Inflammatory macrophage (primary cell): ENCODE measurements at regions not wholly inside any gene's neighbourhood (a gene's known extent, or its start where the extent isn't known, plus 50 kb on each side); places are given as distances from the start of the nearest gene placed in this dataset.

Source experiments
- DNase-seq, 2 donors: peaks; one replicate each; pipeline ENCODE4 v3.0.0-alpha.2; 2020 to 2022

DNA sequence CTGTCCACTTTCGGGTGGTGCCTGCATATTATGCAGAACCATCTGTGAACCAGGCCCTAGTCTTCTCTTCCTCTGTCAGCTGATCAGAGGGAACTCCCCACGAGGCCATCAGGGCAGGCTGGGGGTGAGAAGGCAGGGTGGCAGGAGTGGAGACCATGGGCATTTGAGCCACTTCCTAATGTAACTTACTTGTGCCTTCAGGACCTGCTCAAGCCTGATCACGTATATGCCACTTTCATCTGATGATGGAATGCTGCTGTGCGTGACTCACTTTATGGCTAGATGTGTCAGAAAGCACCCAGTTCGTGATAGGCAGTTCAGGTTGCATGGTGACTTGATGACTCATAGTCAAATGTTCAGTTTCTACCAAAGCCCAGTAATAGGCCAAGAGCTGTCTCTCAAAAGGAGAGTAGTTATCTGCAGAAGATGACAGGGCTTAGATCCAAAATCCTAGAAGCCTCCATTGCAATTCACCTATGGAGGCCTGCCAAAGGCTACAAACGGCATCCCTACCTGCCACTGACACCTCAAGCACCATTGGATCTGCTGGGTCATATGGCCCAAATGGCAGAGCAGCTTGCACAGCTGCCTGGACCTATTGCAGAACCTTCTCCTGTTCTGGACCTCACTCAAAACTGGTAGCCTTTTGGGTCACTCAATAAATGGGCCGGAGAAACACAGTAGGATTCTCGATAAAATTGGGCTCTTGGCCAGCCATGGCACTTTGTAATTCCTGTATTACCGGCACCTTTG lies 197.7 kb upstream of the PROK2 start:
- peak; percentile 91 to 96 for DNase-seq

DNA sequence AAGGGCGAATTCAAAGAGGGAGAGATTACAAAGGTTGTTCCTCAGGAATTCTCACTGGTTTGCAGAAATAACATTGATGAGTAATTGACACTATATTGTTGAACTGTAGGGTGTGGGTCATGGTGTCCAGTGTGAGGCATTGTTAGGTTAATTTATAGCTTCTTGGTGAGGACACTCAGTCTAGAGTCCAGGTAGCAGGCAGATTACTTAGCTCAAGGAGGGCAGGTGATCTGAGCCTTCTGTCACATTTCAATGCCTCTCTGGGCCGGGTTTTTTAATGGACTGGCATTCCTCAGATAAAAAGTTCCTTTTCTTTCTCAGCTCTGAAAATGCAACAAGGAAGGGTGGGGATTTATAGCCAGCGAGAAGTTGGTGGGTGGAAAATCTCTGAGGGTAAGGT lies 194.2 kb upstream of the PROK2 start:
- no peak for DNase-seq

DNA sequence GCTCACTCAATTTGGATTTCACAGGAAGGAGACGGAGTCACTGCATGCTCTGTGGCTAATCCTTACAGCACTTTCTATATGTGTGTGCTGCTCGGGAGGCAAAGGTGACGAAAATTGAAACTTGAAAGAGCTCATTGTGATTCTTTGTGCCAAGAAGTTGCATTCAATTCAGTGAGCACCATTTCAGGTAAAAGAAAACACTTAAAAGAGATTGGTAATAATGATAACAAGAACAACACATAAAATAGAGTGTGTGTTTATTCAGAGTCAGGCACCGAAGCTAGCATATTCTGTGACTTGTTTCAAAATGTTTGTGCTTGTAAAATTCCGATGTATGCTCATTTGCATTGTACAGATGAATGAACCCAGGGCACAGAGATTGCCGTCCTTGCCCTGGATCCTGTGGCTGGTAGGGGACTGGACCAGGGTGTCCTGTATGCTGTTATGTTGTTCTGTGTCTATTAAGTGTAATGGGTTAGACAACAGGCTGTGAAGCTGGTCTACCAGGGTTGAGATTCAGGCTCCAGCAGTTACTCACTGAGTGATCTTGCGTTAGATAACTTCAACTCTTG lies 193.3 kb upstream of the PROK2 start:
- DNase-seq = no peak

DNA sequence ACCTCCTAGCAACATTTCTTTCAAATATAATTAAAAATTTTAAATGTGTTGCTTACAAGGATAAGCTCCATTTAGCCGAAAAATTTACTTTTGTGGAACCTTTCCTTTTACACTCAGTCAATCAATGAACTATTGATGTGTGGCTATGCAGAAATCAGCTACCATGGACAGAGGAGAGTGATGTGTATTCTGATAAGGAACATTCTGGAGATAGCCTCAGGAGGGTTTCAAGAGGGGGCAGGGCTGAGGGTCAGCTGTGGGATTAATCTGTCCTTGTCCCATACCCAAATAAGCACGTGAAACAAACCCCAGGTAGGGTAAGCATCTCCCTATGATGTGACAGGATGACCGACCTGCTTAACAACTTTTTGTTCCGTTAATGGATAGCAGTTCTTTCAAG lies 192.6 kb upstream of the PROK2 start:
- no peak for DNase-seq

DNA sequence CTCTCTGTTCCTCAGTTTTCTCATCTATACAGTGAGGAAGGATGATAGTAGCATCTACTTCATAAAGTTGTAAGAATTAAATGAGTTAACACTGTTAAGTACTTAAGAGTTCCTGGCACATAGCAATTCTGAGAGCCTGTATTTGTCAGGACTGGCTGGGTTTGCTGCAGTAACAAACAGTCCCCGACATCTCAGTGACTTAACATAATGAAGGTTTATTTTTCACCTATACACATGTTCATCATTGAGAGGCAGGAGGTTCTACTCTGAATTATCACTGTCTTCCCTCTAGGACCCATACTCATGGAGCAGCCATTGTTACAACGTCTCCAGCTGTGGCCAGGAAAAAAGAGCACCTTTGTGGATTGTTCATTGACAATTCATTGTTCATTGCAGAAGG lies 190.6 kb upstream of the PROK2 start:
- no peak for DNase-seq

DNA sequence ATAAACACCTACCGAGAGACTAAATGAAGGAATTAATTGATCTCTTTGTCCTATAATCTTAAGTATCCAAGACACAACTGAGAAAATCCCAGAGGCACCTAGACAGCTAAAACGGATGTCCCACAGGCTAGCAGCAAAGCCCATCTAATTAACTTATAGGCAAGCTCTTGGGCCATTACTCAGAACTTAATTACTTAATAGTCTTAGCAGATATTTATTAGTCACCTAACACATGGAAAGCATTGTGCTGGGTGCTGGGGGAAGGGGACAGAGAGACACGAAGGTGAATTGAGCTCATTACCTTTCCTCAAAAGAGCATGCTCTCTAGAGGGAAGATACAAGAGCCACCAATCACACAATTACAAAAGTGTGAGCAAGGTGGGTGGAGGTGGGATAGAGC lies 189.8 kb upstream of the PROK2 start:
- no peak for DNase-seq

DNA sequence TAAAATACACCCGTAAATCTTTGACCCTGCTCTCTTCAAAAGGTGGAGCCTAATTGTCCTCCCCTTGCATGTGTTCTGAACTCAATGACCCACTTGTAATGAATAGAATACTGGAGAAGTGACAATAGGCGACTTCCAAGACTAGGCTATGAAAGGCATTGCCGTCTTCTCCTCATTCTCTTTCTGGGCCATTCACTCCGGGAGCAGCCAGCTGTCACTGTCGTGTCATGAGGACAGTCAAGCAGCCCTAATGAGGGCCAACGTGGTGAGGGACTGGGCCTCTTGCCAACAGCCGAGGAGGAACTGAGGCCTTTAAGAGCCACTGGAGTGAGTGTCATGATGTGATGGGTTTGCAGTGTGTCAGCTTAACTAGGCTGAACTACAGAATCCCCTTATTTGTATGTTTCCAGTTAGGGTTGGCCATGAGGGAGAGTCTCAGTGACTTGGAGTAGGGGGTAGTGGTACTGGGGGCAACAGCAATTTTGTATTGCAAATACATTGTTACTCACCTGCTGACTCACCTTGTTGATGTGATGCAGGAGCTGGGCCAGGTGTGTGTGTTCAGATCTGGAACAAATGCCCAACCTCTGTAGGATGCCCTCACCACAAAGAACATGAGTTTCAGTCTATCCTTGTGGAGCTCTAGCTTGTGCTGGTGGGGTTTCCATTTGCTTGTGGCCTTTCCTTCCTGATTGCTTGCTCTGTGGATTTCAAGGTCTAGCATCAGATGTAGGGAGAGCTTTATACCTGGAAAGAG lies 188.5 kb upstream of the PROK2 start:
- DNase-seq = peak; percentile 89 to 90

DNA sequence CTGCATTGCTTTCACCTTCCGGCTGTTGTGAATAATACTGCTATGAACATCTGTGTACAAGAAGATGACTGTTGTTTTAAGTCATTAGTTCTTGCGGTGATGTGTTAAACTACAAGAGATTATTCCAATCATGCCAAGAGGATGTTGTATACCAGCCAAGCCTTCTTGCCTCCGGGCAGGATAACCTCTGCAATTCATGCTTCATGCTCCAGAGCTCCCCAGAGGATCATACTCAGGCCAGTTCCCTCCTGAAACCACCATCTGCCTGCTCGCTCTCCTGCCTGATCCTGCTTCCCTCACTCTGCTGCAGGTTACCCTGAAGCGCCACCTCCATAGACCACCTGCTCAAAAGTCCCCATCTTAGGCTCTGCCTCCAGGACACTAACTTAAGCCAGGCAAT lies 187.1 kb upstream of the PROK2 start:
- no peak for DNase-seq

DNA sequence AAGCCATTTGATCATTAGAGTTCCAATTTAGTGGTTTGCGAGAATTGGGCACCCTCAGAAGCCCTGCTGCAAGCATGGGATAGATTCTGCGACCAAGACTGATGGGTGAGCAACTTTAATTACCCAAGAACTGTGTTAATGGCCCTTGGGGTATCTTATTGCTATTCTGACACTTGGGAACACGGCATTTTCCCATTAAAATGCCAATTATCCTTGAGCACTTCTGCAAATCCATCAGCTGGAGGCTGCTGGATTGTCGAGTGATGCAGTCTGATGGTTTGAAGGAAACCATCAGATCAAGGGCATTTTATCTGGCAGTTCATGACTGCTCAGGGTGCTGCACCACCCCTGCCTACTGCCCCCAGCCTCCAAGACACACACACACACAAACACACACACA lies 183.6 kb upstream of the PROK2 start:
- no peak for DNase-seq

DNA sequence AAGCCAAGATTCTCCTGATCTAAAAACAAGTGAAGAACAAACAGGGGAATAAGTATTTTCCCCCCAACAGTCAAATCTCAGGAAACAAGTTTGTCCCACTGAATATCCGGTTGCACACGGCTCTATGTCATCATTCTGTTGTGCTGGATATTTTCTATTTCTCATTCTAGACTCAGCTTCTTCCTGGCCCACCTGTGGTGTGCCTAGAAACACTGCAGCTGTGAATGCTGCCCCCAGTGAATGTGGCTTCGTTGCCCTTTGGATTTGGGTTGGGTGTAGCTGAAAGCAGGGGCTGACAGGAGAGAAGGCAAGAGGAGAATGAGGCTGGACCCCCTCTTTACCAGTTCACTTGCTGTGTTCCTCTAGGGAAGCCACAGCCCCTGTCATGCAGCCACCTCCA lies 181.2 kb upstream of the PROK2 start:
- no peak for DNase-seq

DNA sequence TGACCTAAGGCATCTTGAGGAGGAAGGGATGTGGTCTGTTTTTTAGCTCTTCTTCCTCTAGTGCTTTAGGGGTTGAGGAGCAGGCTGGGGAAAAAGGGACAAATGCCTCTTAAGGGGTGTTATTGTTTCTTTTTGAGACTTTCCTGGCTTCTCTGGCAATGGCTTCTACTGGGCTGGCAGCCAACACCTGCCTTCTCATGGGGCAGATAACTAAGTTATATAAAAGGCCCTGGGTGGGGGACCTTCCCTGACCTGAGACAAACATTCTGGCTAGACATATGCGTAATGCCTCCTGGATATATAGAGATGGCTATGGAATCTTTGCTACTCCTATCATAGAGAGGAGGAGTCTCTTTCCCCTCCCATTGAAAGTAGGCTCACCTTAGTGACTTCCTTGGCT lies 179.2 kb upstream of the PROK2 start:
- no peak for DNase-seq

DNA sequence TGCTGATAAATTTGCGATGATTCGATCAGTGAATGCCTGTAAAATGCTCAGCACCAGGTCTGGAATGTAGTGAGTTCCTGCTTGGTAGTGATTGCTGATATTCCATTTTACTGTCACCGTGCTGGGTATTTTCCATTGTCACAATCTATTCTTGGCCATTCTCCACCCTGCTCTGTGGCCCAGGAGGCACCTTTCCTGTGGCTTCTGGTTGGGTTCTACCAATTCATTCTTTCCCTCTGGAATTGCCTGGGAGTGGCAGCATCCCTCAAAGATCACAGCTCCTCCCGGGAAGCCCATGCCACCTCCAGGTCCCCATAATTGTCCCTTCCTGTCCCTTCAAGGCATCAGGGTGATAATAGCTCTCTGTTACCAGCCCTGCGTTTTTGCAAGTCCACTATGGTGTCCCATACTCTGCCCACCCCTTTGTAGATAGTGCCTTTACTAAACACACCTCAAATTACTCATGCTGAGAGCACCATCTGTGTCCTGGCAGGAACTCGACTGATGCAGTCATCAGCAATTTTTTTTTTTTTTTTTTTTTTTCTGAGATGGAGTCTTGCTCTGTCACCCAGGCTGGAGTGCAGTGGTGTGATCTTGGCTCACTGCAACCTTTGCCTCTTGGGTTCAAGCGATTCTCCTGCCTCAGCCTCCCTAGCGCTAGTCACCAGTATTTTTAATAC lies 177.8 kb upstream of the PROK2 start:
- no peak for DNase-seq

DNA sequence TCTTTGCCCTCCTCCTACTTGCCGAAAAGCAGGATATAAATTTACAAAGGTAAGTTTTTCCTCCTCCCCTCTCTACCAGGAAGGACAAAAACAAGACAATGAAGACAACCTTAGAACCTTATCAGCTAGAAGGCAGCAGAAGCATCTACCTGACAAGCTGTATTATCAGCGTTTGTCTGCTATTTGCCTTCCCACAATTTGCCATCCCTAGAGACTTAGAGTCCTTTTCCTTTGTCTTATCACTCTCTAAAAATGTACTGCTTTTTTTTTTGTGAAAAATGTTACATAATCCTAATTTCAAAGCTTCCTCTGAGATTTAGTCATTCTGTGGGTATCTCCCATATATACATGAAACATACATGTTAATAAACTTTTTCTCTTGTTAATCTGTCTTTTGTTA lies 176.9 kb upstream of the PROK2 start:
- DNase-seq = no peak

DNA sequence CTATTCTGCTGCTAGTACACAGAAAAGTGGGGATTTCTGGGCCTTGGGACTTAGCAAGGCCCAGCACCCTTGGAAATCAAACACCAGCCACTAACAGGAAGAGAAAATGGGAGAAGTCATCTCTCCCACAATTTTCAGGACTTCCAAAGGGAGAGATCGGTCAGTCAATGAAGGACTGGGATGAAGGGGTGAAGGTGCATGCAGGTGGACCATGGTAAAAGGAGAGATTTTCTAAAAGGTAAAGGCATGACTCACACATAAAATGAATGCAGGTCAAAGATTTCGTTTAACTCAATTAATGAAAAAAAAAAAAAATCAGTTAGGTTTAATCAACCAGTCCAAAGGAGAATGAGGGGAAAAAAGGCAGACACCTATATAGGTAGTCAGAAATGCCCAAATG lies 176.4 kb upstream of the PROK2 start:
- no peak for DNase-seq

DNA sequence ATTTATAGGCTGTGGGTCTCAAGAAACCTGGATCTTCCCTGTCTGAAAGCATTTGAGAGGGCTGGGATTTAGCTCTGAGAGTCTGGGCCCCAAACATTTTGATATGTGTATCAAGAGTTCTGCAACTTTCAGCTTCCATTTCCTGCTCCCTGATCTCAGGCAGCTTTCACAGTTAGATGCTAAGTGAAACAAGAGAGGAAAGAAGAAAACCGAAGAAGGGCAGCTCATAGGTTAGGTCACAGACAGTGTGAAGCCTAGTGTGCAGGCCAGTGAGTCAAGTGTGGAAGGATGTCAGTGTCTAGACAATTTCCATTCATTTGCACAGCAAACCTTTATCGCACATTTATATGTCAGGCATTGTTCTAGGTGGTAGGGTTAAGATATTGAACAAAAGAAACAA lies 173.6 kb upstream of the PROK2 start:
- DNase-seq = no peak

DNA sequence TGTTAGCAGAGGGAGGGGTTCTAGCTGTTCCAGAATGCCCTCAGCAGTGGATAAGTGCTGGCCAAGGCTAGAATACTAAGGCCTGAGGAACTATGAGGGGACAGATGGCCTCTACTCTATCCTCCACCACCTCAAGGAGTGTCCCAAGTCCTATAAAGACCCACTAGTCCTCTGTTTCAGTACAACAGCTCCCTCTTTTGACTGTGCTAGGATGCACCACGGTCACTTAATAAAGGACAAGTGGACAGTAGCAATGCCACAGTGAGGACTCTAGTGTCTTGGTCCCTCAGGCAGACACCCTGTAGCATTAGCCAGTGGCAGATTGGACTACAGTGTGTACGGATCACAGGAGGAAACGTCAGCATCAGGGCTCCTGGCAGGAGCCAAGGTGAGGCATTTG lies 171.8 kb upstream of the PROK2 start:
- peak in 1 of 2 donors; percentile 31 for DNase-seq

DNA sequence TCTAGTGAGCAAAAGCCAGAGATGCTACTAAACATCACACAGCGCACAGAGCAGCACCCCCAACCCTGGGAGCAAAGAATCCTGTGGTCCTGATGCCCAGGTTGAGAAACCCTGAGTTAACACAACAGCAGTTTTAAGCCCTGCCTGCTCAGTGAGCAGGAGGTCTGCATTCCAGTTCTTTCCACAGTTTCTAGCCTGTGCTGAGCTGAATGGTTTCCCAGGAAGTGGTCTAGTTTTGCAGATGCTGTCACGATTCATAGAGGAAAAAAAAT lies 171.1 kb upstream of the PROK2 start:
- no peak for DNase-seq

DNA sequence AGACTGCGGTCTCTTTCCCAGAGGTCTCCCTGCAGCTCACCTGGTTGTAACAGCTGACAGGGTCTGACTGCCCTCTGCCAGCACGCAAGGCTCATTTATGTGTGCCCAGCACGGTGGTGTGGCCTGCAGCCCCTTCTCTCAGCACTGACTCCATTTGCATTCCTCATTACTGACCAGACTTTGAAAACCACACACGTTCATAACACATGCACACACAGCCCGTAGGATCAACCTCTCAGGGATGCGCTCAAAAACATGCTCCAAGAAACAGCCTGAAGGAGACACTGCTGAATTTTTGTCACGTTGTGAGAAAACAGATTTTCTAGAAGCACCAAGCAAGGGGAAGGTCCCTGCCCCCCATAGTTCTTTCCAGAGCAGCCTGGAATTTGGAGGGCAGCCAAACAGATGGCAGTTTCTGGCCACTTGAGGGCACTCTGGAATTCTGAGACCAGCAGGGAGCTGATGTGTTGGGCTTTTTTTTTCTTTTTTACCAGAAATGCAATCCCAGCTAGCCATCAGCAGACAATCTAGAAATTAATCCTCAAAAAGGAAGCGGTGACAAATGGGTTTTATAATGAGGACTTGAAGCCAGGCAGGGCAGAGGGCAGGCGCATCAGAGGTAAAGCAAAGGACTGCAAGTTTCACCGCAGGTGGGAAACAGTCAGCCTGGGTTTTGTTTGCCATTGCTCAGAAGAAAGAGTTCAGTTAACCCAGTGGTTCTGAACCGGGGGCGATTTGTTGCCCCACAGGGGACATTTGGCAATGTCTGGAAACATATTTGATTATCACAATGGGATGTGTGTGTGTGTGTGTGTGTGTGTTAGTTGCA lies 170.5 kb upstream of the PROK2 start:
- peak; percentile 75 to 84 for DNase-seq

DNA sequence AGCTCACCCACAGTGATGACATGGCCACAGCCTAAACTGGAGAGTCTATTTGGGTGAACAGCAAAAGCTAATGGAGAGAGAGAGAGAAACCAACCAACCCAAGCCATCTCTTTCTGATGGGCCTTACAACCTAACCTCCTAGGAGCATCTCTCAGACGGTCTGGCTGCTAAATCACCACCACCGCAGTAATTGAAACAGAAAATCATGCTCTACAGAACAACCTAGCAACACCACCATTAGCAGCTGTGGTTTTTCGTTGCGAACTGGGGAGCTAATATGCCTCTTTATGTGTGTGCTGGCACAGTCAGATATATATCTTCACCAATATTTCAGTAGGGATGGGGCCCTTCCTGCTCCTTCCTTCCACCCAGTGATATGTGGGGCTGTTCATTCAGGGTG lies 166.9 kb upstream of the PROK2 start:
- DNase-seq = no peak

DNA sequence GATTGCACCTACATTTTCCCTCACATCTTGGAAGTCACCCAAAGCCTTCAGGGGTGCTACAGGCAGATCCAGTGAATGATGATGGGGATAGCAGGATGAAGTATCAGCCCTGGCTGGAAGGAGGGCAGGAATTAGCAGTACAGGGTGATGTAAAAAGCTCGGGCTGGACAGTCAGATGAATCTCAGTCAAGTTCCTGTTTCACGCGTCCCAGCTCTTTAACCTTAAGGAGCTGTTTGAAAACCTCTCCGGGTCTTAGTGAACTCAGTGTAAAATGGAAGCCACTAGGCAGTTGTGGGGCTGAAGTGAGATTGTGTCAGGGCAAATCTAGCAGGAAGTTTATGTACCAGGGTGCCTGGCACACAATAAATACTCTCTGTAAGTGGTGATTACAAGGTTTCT lies 166.4 kb upstream of the PROK2 start:
- DNase-seq = peak in 1 of 2 donors; percentile 31

DNA sequence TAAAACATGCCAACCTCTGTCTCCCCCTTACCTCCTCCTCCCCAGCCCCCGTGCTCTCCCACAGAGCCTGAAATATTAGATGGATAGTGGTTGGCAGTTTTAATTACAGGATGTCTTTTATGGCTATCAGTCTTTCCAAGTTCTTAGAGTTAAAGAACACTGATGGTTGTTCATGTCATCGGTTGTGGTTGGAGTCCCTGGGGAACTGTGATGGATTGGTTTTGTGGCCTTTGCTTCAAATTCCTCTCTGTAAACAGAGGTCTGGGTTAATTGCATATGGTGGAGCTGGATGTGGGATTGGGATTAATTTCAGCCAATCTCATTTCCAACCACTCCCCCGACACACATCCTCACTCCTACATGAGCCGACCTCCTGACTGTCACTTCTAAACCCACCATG lies 164.5 kb upstream of the PROK2 start:
- no peak for DNase-seq

DNA sequence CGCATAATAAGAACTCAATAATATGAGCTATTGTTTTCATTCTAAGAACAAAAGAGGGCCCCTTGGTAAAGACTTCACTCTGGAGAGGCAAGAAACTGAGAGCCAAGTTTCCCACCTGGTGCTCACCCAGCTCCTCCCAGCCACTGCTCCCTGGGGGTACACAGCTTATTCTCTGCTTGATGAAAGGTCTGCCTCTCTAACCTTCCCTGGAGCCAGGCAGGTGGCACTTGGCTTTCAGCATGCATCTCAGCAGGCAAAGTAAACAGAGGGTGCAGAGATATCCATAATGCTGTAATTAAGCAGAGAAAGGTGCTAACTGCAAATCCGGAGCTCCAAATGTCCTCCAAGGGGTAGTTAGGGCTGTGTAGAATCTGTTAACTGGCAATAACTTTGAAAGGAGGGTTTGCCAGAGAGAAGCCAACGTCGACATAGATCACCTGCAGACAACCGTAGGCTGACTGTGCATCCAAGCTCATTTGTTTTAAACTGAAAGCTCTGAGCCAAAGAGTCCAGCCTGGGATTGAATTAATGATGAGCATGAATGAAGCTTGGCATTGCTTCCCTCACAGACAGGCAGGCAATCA lies 159.6 kb upstream of the PROK2 start:
- no peak for DNase-seq
